ENCODE measurements at regions not wholly inside any gene's neighbourhood (a gene's known extent, or its start where the extent isn't known, plus 50 kb on each side); places are given as distances from the start of the nearest gene placed in this dataset.

GRCh38 chr13:30359991-30360390, 52.6 kb upstream of the KATNAL1 start:
- H2BK12ac ChIP-seq (ENCODE audit: low read depth, low read length): no peak overlapping the region
- peaks cover 0 to 4% (median 0%) of the 10 kb centered on the region in 4 experiments; a peak in 1 of 7 replicates for H3K4me1 ChIP-seq (replicated peaks in 1 of 4; ENCODE audit: control insufficient read depth in 3 of 4, insufficient read depth in 4 of 4, low read length in 3 of 4)
- DNase-seq (ENCODE audit: low read depth in 1 of 2, low spot score in 2 of 2) (no peak), FAIRE-seq (no peak)
- H3K27ac ChIP-seq (ENCODE audit: low read depth, low read length): no peak overlapping the region
- H4K20me1 ChIP-seq (replicated peaks in 1 of 2; ENCODE audit: control insufficient read depth in 1 of 2, insufficient read depth in 2 of 2, low read length in 2 of 2): no peaks in the 10 kb centered on the region
- H2BK15ac ChIP-seq (ENCODE audit: low read length): no peak overlapping the region
- H2BK20ac ChIP-seq (ENCODE audit: low read length): no peak overlapping the region
- CTCF ChIA-PET (ENCODE audit: partially characterized antibody): no interaction called here
- no peak overlapping the region for H3K56ac ChIP-seq (replicated peaks; ENCODE audit: insufficient read length, low read depth, low read length)
- H3K4me3 ChIP-seq (ENCODE audit: extremely low read depth in 1 of 4, insufficient read depth in 2 of 4, low read depth in 3 of 4, low read length in 4 of 4): no peak overlapping the region
- no peak overlapping the region for H2AFZ ChIP-seq (ENCODE audit: low read length)
- no peak overlapping the region for H3K18ac ChIP-seq (ENCODE audit: extremely low read depth, low read length)
- H3K4me2 ChIP-seq (ENCODE audit: insufficient read depth in 1 of 2, low read depth in 2 of 2, low read length in 2 of 2): no peak overlapping the region
- no peak overlapping the region for H3K4ac ChIP-seq (replicated peaks; ENCODE audit: insufficient read length, low read depth, low read length)
- no peak overlapping the region for H4K91ac ChIP-seq (replicated peaks; ENCODE audit: insufficient read length, low read length)
- H3K79me1 ChIP-seq (ENCODE audit: low read depth, low read length): no peaks in the 10 kb centered on the region
- H3K79me2 ChIP-seq (ENCODE audit: control insufficient read depth in 1 of 2, insufficient read depth in 2 of 2, low read length in 2 of 2): no peaks in the 10 kb centered on the region
- no peaks in the 10 kb centered on the region for H3K27me3 ChIP-seq (replicated peaks in 1 of 4; ENCODE audit: control insufficient read depth in 3 of 4, extremely low read depth in 1 of 4, insufficient read depth in 3 of 4, low read length in 3 of 4)
- no peak overlapping the region for H3K9ac ChIP-seq (replicated peaks in 1 of 4; ENCODE audit: extremely low read depth in 1 of 4, low read depth in 3 of 4, low read length in 3 of 4)
- no peaks in the 10 kb centered on the region for H3K36me3 ChIP-seq (ENCODE audit: control insufficient read depth in 2 of 4, insufficient read depth in 4 of 4, low read length in 3 of 4)
- H3K14ac ChIP-seq (ENCODE audit: insufficient read length): no peak overlapping the region
- no peak overlapping the region for H2BK5ac ChIP-seq (ENCODE audit: low read depth, low read length)
- no peak overlapping the region for H3K23ac ChIP-seq (ENCODE audit: insufficient read length)
- H3K23me2 ChIP-seq (ENCODE audit: low read depth, low read length): no peaks in the 10 kb centered on the region
- H4K5ac ChIP-seq (ENCODE audit: insufficient read length, low read depth, low read length): no peak overlapping the region
- no peak overlapping the region for H2AK5ac ChIP-seq (ENCODE audit: low read depth, low read length)
- H3K9me3 ChIP-seq (ENCODE audit: insufficient read depth in 2 of 2, low read depth in 1 of 2, low read length in 1 of 2): no peaks in the 10 kb centered on the region
- no peak overlapping the region for H4K8ac ChIP-seq (ENCODE audit: extremely low read depth, insufficient read depth, low read length)
- WGBS, 2 experiments (ENCODE audit: extremely low coverage in 1 of 2, insufficient coverage in 1 of 2, insufficient read length in 1 of 2, insufficient replicate concordance in 2 of 2, low coverage in 1 of 2, low lambda C conversion rate in 2 of 2, missing lambda C conversion rate in 1 of 2): 94% methylated on average over 2 of the region's 2 CpGs; no CpG with 5 or more reads in 1 of the 2 experiments
- H2BK120ac ChIP-seq (replicated peaks; ENCODE audit: low read depth, low read length): no peak overlapping the region
- POLR2A ChIA-PET (ENCODE audit: partially characterized antibody): interaction anchor here (0.6 kb wide), 1 partner anchor 104 kb away, joined by 3 read pairs; no protein-coding TSS in a partner anchor
- no peak for TF ChIP-seq SIRT6 (IDR thresholded peaks at IDR 0.05; ENCODE audit: low read length)
- no peak for TF ChIP-seq MAX (IDR thresholded peaks at IDR 0.05)
- no peak for TF ChIP-seq KDM1A (IDR thresholded peaks at IDR 0.05; ENCODE audit: borderline replicate concordance, low read length)
- TF ChIP-seq SIX5 (IDR thresholded peaks at IDR 0.05; ENCODE audit: low read depth, low read length): no peak
- TF ChIP-seq EP300 (IDR thresholded peaks at IDR 0.05; ENCODE audit: borderline replicate concordance in 1 of 2, low read depth in 2 of 2, low read length in 2 of 2): no peak
- no peak for TF ChIP-seq SAP30 (IDR thresholded peaks at IDR 0.05; ENCODE audit: insufficient read depth, insufficient replicate concordance, low read length)
- TF ChIP-seq E2F6 (IDR thresholded peaks at IDR 0.05): no peak
- TF ChIP-seq EGR1 (IDR thresholded peaks at IDR 0.05; ENCODE audit: borderline replicate concordance, low read depth, low read length): no peak
- TF ChIP-seq CHD1 (IDR thresholded peaks at IDR 0.05; ENCODE audit: low read depth, low read length): no peak
- no peak for TF ChIP-seq HDAC2 (IDR thresholded peaks at IDR 0.05; ENCODE audit: borderline replicate concordance in 1 of 2, low read depth in 2 of 2, low read length in 2 of 2)
- no peak for TF ChIP-seq KDM5A (IDR thresholded peaks at IDR 0.05; ENCODE audit: low read length)

All from H1 (cell line).